Stimulated activated CD4-positive, alpha-beta T cell treated with anti-CD3 and anti-CD28 coated beads, Interleukin-4, amount 100 ng/mL, for 1 hour (primary cell): ENCODE measurements at regions not wholly inside any gene's neighbourhood (a gene's known extent, or its start where the extent isn't known, plus 50 kb on each side); places are given as distances from the start of the nearest gene placed in this dataset.
"Not testable (repeated sequence)": the region's sequence is repeated elsewhere in the genome, so short reads cannot be mapped to it uniquely, and the experiment has no call there.

Experiments
- DNase-seq: peaks from one replicate; pipeline ENCODE4 v3.0.0-alpha.2; 2020

DNA sequence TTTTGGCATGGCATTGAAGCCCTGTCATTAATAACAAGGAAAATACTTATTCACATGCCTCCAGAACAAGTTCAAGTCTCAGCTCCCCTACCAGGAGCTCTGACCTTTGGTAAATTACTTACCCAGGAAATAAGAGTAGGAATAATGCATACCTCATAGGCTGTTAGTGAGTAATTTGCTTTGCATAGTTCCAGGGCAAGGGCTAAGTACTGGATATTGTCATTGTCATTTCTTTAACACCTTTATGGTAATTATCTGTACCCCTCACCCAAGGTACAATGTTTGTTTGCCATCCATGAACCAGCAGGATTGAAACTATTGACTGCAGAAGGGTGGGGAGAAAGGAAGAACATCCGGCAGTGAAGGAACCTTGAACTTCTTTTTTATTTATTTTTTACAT, 148.5 kb downstream of the SOX2 start:
- no peak for DNase-seq

DNA sequence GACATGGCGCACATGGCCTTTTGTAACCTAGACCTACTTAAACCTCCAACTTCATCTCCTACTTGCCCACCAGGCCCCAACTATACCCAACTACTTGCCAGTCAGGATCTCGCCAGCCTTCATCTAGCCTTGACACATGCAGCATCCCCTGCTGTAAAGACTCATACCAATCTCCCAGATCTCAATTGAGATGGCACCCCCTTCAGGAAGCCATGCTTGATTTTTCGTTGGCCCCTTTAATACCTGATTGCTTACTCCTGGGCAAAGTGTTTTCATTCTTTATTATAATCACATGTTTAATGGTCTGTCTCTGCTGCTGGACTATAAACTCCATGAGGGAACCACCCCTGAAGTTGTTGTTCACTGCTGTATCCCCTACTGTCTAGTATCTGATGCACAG, 150.8 kb downstream of the SOX2 start:
- DNase-seq, result no peak

DNA sequence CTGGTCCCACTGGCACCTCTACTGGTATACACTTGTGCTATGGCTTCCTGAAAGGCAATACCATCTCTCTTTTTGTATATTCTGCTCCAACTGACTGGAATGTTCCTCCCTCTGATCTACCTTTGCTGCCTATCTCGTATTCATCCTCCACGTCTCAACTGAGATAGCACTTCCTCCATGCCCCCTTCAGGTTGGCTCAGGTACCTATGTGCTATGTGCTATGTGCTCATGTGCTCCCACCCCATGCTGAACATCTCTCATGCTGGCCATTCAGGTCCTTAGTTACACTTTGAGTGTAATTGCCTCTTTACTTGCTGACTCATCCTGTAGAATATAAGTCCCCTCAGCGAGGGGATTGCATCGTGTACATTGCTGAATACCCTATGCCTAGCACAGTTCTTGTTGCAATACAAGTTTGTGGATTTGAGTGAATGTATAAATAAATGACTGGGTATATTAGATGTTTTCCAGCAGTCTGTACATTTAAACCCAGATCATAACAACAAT, 156.9 kb downstream of the SOX2 start:
- no peak for DNase-seq

DNA sequence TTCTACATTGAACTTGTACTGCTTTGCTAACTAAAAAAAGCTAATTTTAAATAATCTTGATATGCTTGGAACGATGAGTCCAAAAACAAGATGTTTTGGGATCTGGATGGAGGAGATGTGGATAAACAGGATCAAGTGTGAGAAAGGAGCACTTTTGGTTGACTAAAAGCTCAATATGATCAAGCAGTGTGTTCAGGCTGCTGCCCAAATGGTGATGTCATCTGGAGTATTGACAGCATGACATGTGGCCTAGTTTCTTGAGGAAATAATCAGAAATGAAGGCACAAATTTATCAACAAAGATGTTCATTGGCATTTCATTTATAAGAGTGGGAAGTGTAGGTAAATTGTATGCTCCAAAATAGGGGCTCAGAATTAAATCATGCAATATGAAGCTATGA, 161.2 kb downstream of the SOX2 start:
- no peak for DNase-seq

DNA sequence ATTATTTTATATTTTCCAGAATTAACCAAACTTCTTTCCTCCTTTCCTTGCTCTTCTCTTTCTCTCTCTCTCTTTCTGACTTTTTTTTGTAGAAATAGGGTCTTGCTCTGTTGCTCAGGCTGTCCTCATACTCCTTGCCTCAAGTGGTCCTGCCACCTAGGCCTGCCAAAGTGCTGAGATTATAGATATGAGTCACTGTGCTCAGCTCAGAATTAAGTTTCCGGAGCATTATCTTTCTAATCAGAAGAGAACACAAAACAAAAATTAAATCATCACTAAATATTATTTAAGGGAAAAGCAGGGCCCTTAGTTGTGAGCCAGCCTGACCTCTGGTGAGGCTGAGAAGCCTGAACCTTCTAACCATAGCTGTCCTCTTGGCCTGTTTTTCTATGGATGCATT, 168.2 kb downstream of the SOX2 start:
- no peak for DNase-seq

DNA sequence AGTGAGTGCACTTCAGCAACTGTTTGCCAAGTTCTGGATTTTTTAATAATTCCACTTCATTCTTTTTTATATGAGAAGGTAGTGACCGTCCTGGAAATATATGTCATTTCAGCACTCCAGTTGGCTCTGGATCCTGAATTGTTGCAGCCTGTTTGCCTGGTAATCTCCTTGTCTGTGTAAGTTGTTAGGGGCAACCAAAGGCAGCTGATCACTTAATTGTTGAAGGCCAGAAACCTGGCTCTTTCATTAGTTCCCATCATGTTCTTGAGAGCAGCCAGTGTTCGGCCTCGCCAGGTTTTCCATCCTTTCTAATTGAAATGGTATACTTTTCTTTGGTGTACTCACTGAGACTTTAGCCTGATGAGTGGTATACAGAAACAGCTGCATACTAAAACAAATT, 168.6 kb downstream of the SOX2 start:
- DNase-seq, result no peak

DNA sequence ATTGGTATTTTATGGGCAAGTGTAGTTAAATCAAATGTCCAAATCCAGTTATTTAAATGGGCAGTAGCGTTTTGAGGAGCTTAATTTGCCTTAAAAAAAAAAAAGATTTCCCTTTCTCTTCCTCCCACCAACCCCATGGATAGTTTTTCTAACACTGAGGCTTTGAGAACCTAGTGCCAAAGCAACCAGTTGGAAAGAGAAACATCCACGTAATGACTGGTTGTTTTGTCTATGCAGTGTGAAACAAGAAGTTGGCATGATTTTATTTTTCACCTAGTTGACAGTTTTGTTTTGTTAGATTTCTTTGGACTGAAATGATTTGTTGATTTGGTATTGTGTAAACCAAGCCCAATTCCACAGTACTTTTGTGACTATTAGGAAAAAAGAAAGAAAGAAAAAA, 170.0 kb downstream of the SOX2 start:
- no peak for DNase-seq

DNA sequence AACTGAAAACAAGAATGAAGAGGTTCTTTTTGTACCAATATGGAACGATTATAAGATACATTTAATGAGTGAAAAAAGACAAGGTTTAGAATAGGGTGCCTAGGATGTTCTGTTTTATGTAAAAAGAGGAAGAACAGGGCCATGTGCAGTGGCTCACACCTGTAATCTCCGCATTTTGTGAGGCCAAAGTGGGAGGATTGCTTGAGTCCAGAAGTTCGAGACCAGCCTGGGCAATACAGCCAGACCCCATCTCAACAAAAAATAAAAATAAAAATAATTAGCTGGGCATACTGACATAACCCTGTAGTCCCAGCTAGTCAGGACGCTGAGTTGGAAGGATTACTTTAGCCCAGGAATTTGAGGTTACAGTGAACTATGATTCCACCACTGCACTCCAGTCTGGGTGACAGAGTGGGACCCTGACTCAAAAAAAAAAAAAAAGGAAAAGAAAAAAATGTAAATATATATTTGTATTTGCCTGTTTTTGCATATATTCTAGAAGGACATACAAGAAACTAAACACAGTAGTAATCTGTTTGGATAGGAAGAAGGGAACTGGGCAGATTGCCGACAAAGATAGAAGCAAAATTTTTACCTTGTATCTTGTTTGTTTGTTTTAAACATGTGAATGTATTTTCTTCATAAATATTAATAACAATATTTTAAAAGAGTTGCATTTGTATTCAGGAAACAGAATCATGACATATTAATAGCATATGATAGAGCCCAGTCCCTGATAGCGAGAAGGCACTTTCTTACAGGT, 174.3 kb downstream of the SOX2 start:
- no peak for DNase-seq

DNA sequence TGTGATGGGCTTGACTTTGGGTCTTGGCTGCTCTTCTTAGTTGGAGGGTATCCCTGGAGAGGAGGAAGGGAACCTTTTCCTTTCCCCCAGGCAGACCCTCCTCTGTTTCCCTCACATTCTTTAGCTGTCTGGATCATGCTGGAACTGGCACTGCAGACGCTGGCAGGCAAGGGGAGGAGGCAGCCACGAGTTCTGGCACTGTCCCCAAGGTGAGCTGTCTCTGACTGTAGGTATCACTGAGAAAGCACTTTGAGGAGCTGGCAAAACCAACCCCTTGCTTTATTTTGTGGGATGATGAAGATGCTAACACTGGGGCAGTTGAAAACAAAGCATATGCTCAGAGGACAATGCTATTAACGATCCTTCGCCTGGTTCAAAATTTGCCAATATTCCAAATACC, 175.0 kb downstream of the SOX2 start:
- DNase-seq, result no peak

DNA sequence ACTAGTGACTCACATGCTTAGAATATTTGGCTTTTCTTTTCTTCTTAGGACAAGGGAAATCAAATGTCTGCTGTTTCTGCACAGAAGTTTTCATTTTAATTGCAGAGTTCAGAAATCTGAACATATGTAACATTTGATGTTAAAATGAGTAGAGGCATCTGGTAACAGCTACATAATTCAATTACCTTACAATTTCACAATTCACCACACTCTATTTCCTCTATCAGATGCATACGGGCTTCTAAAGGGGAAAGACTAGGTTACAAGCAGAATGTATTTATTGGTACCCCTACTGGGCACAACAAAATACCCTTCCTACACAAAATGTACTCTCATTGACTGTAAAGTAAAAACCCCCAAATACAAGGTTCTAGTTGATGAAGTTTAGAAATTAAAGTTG, 176.0 kb downstream of the SOX2 start:
- DNase-seq, result no peak

DNA sequence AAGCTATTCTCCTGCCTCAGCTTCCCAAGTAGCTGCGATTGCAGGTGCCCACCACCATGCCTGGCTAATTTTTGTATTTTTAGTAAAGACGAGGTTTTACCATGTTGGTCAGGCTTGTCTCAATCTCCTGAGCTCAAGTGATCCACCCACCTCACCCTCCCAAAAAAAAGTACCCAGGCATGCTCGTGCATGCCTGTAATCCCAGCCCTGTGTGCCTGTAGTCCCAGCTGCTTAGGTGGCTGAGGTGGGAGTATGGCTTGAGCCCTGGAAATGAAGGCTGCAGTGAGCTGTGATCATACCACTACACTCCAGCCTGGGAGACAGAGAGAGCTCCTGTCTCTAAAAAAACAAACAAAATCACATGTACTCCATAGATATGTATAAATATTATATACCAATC, 176.5 kb downstream of the SOX2 start:
- DNase-seq, result no peak

DNA sequence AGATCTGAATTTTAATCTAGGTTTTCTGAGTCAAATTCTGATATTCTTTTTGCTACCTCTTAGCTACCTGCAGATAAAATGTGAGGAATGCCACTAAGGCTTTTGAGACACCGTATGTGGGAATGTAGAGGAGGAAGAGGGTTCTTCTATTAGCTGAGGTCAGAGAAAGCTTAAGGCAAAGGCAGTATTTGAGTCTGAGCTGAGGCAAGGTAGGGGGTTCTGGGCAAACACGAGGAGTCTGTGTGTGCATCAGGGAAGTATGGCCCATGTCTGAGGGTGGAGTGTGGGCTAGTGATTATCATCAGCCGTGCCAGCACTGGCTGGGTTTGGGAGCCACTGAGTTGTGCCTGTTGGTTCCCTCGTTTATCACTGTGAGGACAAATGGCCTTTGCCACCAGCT, 181.1 kb downstream of the SOX2 start:
- DNase-seq, result no peak

DNA sequence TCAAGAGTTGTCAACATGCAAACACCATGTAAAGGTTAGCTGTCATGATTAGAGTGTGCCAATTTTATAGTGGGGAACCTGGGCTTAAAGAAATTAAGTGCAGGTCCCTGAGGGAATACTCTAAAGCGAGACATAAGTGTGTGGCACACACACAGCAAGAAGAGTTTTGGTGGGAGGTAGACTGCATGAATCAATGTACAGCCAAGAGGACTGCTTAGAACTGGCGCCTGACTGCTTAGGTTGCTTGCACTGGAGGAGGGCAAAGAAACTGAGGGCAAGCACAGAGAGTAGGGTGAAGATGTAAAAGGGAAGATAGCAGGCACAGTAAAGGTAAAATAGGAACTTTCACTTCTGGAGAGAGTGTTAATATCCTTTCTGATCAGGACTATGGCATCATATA, 184.9 kb downstream of the SOX2 start:
- DNase-seq, result no peak

DNA sequence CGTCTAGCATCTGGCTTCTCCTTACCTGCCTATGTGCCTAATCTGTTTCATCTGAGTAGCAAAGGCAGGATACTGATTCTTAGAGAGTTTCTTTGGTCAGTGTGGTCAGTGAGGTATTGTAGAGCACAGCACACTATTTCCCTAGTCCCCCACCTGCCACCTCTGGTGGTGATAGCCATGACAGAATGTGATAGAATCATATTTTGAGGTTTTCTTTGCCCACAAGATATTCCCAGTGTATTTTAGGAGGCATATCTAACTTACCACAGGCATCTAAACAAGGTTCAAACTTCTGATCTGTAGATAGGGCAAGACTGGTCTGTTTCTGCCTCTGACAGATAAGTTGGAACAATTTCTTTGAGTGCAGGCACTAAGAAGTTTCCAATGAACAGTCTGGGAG, 188.0 kb downstream of the SOX2 start:
- DNase-seq, result no peak

DNA sequence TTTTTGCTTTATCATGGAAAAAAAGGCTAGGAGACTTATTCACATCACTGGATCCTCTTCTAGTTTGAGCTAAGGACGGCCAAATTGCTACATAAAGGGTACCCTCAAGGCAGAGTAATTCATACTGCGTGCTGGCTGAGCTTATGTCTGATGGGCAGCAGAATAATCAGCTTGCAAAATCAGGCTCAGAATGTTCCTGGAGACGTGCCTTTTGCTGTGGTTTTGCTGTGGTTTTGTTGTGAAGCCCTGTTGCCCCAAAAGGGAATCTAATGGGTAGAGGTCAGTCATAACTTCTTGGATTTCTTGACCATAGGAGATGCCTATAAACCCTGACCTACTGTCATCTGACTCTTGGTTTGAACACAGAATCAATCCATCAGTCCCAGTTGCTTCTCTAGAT, 189.9 kb downstream of the SOX2 start:
- no peak for DNase-seq

DNA sequence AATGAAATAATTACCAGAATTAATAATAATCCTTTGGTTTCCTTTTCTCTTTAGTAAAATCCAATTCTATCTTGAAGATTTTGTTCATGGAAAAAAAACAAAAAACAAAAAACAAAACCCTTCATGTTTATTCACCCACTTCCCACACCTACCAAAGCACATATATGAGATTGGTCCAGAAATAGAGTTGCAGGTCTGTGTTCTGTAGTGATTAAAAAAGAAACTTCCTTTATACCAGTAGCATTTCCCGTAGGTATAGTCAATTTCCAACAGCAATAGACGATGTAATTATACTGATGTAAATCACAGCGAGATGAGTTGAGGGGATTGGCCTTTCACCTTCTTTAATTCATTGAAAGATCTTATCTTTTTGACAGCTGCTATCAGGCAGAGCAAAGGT, 194.6 kb downstream of the SOX2 start:
- DNase-seq, result no peak

DNA sequence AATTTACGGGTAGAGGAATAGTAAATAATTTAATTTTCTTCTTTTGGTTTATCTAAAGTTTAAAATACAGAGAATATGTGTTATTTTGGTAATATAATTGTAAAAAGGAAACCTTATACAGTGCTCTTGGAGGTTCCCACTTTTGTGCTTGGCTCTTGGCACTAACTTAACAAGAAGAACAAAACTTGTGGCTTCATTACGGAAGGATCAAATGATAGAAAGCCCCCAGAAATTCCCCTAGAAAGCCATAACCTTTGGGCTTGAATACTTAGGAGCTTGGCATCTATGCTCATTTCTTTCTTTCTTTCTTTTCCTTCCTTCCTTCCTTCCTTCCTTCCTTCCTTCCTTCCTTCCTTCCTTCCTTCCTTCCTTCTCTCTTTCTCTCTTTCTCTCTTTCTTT, 197.5 kb downstream of the SOX2 start:
- DNase-seq, result no peak

DNA sequence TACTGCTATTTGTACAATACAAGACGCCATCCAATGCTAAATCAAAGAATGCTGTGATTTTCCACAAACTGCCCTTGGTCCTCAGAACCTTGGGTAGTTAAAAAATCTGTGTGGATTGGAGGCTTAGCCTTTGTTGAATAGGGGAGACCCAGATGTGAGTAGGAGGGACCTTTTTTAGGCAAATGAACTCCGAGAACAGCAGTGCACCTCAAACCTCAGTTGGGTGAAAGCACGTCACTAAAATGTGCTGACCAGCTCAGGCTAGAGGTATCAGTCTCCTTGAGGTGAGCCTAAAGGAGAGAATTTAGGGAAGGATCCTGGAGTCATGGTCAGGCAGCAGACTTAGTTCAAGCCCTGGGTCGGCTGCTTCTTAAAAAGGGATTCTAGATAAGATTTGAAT, 200.7 kb downstream of the SOX2 start:
- DNase-seq, result no peak

DNA sequence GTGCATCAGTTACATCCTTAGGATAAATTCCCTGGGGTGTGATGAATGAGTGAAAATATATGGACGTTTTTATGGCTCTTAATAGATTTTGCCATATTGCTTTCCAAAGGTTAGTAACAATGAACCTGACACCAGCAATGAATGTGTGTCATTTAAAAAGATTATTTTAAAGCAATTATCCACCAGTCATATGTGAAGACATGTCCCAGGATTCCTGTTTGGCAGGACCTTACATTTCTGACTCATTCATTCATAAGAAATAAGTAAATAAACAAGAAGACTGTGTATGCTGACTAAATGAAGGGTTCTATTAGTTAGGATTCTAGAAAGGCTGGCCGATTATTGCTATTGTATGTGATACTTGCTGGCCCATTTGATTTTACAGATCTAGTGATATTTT, 201.5 kb downstream of the SOX2 start:
- DNase-seq, result no peak

DNA sequence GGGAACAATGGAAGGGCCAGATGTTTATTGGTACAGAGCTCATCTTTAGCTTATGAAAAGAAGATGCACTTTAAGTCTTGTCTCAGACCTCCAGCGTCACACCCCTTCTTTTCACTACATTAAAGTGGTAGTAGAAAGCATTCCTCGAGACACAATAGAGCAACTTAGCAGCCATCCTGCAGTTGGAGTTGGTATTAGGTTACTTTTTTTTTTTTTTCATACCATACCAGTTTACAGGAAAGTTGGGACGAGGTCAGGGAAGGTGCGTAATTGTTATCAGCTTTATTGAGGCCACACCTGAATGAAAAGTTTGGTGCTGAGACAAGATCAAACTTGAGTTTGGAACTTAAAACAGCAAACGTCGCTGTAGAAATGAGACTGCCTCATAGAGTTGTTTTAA, 203.8 kb downstream of the SOX2 start:
- no peak for DNase-seq

DNA sequence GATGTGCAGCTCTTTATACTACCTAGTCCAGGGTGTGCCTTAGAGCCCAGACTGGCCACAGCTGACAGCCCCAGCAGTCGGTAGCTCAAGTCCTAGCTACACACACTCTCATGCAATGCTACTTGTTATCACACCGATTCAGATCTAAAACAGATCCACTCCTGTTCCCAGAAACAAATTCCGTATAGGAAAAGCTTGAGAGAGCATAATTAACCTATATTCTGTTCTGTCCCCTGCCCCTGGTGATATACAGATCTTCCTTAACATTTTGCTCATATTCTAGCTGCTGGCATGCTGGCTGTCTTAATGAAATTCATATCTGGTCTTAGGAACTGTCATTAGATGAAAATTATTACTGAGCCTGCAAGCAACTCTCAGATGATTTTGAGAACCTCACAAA, 204.3 kb downstream of the SOX2 start:
- DNase-seq, result no peak

DNA sequence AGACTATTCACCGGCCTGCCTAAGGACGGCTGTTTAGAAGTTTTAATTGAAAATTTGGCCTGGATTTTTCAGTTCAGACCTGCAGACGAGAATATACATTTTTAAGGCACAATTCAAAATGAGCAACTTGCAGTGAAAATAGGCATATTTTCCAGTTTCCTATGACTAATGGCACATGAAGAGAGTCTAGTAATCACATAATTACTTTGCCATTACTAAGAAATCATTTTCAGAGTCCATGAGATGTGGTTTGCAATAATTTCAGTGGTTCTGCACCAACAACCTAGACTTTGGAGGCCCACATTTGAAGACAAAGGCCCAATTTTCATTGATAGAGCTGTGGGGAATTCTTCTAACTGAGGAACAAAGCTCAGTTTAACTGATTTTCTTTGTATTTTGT, 205.3 kb downstream of the SOX2 start:
- DNase-seq, result no peak

DNA sequence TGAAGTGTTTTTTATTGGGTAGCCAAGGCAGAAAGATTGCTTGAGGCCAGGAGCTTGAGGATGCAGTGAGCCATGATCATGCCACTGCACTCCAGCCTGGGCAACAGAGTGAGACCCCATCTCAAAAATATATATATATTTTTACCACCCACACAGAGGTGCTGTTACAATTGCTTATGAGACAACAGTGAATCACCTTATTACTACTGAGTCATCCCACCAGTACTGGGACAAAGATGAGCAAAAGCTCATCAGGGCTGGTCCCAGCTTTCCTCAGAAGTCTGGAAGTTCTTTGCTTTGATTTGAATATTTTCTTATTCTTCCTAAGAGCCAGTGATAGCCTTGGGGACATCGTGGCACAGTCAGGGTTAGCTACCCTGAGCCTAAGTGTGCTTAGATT, 207.7 kb downstream of the SOX2 start:
- no peak for DNase-seq

DNA sequence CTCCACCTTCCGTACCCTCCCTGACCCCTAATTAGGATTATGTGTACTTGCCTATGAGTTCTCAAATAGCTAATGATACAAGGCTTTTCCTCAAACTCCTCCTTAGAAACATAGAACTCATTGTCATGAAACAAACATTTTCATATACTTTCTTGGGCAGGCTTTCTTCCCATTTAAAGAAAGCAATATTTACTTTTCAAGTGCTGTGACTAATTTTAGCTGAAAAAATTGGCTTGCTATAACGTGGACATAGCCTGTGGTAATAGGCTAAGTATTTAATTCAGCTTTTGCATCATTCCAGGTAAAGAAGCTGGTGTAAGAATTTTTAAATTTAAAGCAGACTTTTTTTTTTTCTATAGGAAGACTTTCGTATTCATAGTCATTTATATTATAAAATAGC, 208.7 kb downstream of the SOX2 start:
- DNase-seq, result no peak

DNA sequence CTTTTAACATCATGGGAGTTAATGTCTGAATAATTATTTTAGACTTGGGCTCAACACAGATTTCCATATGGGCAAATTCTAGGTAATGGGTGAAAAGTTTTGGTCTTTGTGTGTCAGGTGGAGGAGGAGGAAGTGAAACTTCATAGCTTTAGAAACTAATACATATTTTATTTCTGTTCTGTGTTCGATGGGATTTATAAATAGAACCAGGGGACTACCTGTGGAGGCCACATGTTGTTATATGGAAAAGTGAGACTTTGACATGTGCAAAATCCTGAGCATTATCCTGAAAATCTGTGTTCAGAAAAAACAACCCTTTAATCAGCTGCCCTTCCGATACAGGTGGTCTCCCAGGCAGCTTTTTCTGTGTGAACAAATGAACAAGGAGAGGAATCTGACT, 209.5 kb downstream of the SOX2 start:
- no peak for DNase-seq

DNA sequence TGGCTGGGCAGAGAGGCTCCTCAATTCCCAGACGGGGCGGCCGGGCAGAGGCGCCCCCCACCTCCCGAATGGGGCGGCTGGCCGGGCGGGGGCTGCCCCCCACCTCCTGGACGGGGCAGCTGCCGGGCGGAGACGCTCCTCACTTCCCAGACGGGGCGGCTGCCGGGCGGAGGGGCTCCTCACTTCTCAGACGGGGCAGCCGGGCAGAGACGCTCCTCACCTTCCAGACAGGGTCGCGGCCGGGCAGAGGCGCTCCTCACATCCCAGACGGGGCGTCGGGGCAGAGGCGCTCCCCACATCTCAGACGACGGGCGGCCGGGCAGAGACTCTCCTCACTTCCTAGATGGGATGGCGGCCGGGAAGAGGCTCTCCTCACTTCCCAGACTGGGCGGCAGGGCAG, 214.1 kb downstream of the SOX2 start:
- not testable (repeated sequence) for DNase-seq
